Activated naive CD8-positive, alpha-beta T cell treated with anti-CD3 and anti-CD28 coated beads, Interleukin-2, amount 10 ng/mL, durations not matched to agents 7 days and 5 days (primary cell): ENCODE measurements at regions not wholly inside any gene's neighbourhood (a gene's known extent, or its start where the extent isn't known, plus 50 kb on each side); places are given as distances from the start of the nearest gene placed in this dataset.

Source experiments
- ATAC-seq: fragments of 150-1000 bp; cut with Tn5 transposase; one replicate; pipeline ENCODE4 v1.10.0; 2021; ENCODE audit warnings: low read depth, moderate library complexity
- POLR2A ChIA-PET: fragments of 350-600 bp; sonication (Branson Sonifier 250); formaldehyde crosslinking; loops from one replicate; lab custom pipeline; 2021; ENCODE audit warnings: antibody characterized with exemption; lab: Charles Lee
- DNase-seq: peaks from one replicate; pipeline ENCODE4 v3.0.0; 2021
- H3K27ac Mint-ChIP-seq: one replicate; pipeline ENCODE4 v1.8.0; 2022; ENCODE audit warnings: mild to moderate bottlenecking, mixed read lengths
- H3K27me3 Mint-ChIP-seq: one replicate; pipeline ENCODE4 v1.8.0; 2022; ENCODE audit warnings: mild to moderate bottlenecking, moderate library complexity, mixed read lengths
- H3K36me3 Mint-ChIP-seq: one replicate; pipeline ENCODE4 v1.8.0; 2021; ENCODE audit warnings: mild to moderate bottlenecking, mixed read lengths
- H3K4me1 Mint-ChIP-seq: one replicate; pipeline ENCODE4 v1.8.0; 2021; ENCODE audit warnings: mixed read lengths
- H3K4me3 Mint-ChIP-seq: one replicate; pipeline ENCODE4 v1.8.0; 2022; ENCODE audit warnings: mild to moderate bottlenecking, moderate library complexity, mixed read lengths
- H3K9me3 Mint-ChIP-seq: one replicate; pipeline ENCODE4 v1.8.0; 2021; ENCODE audit warnings: mixed read lengths

DNA sequence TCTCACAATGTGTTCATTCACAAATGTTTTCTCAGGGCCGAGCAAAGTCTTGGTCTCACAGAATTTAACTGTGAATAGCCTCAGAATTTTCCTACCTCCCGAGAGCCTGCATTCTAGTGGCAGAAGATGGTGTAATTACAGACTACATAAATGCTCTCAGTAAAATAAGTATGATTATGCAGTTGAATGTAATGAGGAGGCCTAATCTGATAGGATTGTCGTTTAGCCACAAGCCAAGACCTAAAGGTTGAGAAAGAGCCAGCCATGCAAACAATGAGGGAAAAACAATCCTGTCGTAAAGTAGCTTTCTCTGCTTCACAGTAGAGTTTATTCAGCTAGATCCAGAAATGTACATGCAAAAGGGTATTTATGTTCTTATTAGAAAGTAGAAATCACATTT is 607.8 kb upstream of the B3GALT2 start:
- H3K27me3 Mint-ChIP-seq: no peaks in the 10 kb centered on the region
- no peak overlapping the region for H3K4me3 Mint-ChIP-seq
- no peaks in the 10 kb centered on the region for H3K4me1 Mint-ChIP-seq
- no peak overlapping the region for H3K27ac Mint-ChIP-seq
- peaks cover 2% of the 10 kb centered on the region for H3K9me3 Mint-ChIP-seq
- ATAC-seq (no peak), DNase-seq (no peak)
- no peaks in the 10 kb centered on the region for H3K36me3 Mint-ChIP-seq
- POLR2A ChIA-PET: no interaction called here

DNA sequence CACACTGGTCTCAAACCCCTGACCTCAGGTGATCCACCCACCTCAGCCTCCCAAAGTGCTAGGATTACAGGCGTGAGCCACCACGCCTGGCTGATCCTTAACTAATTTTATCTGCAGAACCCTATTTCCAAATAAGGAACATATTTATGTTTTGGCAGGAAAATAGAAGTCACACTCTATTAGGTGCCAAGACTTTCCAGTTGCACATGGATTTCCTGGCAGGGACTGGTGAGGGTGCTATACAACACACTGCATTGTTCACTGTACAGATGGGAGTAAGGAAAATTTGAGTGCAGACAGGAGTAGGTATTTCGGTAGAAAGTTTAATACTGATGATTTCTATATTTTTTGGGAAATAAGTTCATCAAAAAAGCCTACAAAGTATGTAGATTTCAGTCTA is 605.3 kb upstream of the B3GALT2 start:
- DNase-seq (no peak), ATAC-seq (no peak)
- Mint-ChIP-seq H3K27ac (no peak overlapping the region), H3K9me3 (peaks cover 4% of the 10 kb centered on the region), H3K4me3 (no peak overlapping the region), H3K27me3 (no peaks in the 10 kb centered on the region), H3K36me3 (no peaks in the 10 kb centered on the region), H3K4me1 (no peaks in the 10 kb centered on the region)
- POLR2A ChIA-PET: no interaction called here

DNA sequence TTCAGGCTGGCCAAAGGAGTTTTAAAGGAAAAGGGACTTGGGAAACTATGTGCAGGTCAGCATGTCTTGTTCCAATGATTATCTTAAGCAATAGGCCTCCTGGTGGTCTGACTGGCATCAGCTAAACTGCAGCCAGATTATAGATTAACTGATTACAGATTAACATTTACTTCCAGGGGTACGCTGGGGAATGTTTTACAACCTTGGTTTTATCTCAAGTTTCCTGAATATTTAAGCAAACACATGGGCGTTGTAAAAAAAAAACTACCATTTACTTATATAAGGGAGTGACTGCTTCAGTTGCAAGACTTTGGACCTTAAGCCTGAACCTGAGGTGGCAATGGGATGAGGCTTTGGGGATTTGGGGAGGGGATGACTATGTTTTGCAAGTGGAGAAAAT is 600.6 kb upstream of the B3GALT2 start:
- ATAC-seq (no peak), DNase-seq (no peak)
- Mint-ChIP-seq H3K27me3 (no peaks in the 10 kb centered on the region), H3K9me3 (peaks cover 3% of the 10 kb centered on the region), H3K4me3 (no peak overlapping the region), H3K36me3 (no peaks in the 10 kb centered on the region), H3K27ac (no peak overlapping the region), H3K4me1 (no peaks in the 10 kb centered on the region)
- POLR2A ChIA-PET: no interaction called here

DNA sequence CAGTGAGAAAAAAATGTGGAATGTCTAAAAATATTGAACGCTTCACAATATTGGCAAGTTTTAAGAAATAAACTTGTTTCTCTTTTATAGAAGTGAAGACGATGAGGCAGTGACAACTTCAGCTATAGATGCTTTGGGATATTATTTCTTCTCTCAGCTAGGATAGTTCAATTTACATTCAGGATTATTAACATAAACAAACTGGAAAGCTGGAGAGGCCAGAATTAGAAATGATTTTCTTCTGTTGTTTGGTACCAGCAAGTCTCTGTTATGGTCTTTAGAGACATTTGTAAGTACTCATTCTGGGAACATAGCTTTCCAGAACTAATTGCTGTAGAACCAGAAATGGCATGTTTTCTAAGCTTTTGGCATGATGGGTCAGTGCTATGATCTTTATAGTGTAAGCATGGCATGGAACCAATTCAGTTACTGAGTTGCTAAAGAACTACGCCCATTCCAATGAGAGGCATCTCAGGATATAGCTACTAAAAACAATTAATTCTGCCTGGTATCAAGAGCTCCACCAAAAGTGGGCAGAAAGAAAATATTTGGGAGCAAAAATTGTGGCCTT is 599.5 kb upstream of the B3GALT2 start:
- H3K4me1 Mint-ChIP-seq: no peaks in the 10 kb centered on the region
- H3K27me3 Mint-ChIP-seq: no peaks in the 10 kb centered on the region
- POLR2A ChIA-PET: no interaction called here
- H3K4me3 Mint-ChIP-seq: no peak overlapping the region
- DNase-seq (no peak), ATAC-seq (no peak)
- H3K36me3 Mint-ChIP-seq: no peaks in the 10 kb centered on the region
- H3K27ac Mint-ChIP-seq: no peak overlapping the region
- H3K9me3 Mint-ChIP-seq: peaks cover 5% of the 10 kb centered on the region

DNA sequence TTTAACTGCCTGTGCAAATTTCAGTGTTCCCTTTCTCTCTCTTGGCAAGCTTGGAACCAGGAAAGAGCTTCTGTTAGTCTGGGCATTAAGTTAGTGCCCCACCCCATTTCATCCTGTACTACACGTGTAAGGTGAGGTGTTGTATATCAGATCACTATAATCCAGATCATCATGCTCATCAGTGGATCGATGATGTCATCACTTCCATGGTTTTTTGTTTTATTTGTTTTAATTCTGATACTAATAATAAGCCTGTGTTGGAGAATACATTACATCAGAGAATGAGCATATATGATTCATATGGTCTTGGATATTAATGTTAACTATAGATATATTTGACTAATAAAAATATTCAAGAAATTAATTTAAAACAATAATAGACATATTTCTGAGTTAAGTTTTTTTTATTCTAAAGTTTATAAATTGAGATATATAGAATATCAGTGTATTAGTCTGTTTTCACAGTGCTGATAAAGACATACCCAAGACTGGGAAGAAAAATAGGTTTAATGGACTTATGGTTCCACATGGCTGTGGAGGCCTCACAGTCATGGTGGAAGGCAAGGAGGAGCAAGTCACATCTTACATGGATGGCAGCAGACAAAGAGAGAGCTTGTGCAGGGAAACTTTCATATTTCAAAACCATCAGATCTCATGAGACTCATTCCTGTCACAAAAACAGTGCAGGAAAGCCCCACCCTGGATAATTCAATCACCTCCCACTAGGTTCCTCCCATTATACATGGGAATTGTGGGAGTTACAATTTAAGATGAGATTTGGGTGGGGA is 588.3 kb upstream of the B3GALT2 start:
- H3K9me3 Mint-ChIP-seq: peaks cover 17% of the 10 kb centered on the region
- POLR2A ChIA-PET: no interaction called here
- H3K4me3 Mint-ChIP-seq: no peak overlapping the region
- ATAC-seq: no peak
- H3K27ac Mint-ChIP-seq: no peak overlapping the region
- H3K4me1 Mint-ChIP-seq: peaks cover 5% of the 10 kb centered on the region
- no peak for DNase-seq
- peaks cover 5% of the 10 kb centered on the region for H3K36me3 Mint-ChIP-seq
- no peaks in the 10 kb centered on the region for H3K27me3 Mint-ChIP-seq

DNA sequence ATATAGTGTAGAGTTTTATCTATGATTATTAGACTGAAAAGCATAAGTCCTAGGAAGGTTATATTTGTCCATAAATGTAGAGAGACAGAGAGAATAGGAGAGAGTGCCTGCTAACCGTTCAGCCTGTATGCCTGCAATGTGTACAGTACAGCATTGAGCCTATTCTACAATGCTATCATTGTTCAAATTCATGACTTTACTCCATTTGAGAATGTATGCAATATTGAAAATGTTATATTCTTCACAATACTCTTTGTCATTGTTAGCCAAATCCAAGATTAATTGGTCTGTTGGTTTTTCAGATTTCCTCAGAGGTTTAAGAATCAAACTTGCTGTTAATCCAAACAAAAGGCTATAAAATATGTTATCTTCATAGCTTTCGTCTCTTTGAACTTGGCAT is 585.2 kb upstream of the B3GALT2 start:
- Mint-ChIP-seq H3K27ac (no peak overlapping the region), H3K9me3 (peaks cover 14% of the 10 kb centered on the region), H3K36me3 (peaks cover 5% of the 10 kb centered on the region), H3K4me1 (peaks cover 5% of the 10 kb centered on the region), H3K4me3 (no peak overlapping the region), H3K27me3 (no peaks in the 10 kb centered on the region)
- DNase-seq (no peak), ATAC-seq (no peak)
- POLR2A ChIA-PET: no interaction called here

DNA sequence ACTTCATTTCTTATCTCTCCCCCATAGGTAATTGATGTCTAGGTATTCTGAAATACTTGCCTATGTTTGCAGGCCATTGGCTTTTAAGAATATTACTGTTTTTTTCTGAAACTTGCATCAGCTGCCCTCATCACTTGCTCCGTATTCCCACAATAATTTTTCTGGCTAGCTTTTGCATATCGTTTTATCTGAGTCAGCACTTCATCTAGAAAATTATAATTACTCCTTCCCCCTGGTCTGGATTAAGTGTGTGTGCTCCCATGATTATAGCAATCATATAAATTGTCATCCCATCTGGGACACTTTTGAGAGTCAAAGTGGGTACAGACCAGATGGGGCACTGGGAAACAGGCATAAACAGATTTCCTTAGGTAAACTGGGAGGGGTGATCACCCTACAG is 583.2 kb upstream of the B3GALT2 start:
- Mint-ChIP-seq H3K4me3 (no peak overlapping the region), H3K27me3 (no peaks in the 10 kb centered on the region), H3K36me3 (peaks cover 2% of the 10 kb centered on the region), H3K9me3 (peaks cover 4% of the 10 kb centered on the region), H3K4me1 (peaks cover 5% of the 10 kb centered on the region), H3K27ac (no peak overlapping the region)
- no peak for DNase-seq
- POLR2A ChIA-PET: no interaction called here
- ATAC-seq: no peak

DNA sequence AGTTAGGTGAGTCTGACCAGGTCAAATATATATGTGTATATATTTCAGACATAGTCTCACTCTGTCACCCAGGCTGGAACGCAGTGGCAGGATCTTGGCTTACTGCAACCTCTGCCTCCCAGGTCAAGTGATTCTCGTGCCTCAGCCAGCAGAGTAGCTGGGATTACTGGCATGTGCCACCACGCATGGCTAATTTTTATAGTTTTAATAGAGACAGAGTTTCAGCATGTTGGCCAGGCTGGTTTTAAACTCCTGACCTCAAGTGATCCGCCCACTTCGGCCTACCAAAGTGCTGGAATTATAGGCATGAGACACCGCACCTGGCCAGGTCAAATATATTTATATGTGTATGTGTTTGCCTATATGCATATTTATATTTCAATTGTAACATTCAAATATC is 581.5 kb upstream of the B3GALT2 start:
- no peak for DNase-seq
- H3K27me3 Mint-ChIP-seq: no peaks in the 10 kb centered on the region
- no peaks in the 10 kb centered on the region for H3K36me3 Mint-ChIP-seq
- POLR2A ChIA-PET: no interaction called here
- H3K4me3 Mint-ChIP-seq: no peak overlapping the region
- ATAC-seq: no peak
- peaks cover 3% of the 10 kb centered on the region for H3K4me1 Mint-ChIP-seq
- H3K9me3 Mint-ChIP-seq: peaks cover 1% of the 10 kb centered on the region
- no peak overlapping the region for H3K27ac Mint-ChIP-seq

DNA sequence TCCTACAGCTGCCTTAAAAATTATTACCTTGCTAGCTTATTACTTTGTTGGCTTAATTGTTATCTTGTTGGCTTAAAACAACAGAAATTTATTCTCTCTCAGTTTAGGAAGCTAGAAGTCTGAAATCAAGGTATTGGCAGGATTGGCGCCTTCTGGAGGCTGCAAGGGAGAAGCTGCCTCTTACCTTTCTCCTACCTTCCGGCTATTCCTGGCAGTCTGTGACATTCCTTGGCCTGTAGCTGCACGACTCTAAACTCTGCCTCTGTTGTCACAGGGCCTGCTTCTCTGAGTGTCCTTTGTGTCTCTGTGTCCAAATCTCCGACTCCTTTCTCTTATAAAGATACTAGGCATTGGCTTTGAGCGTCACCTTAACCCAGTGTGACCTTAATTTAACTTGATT is 579.9 kb upstream of the B3GALT2 start:
- no peaks in the 10 kb centered on the region for H3K36me3 Mint-ChIP-seq
- H3K27ac Mint-ChIP-seq: no peak overlapping the region
- DNase-seq: no peak
- H3K9me3 Mint-ChIP-seq: peaks cover 1% of the 10 kb centered on the region
- H3K4me3 Mint-ChIP-seq: no peak overlapping the region
- POLR2A ChIA-PET: no interaction called here
- no peak for ATAC-seq
- H3K4me1 Mint-ChIP-seq: peaks cover 3% of the 10 kb centered on the region
- no peaks in the 10 kb centered on the region for H3K27me3 Mint-ChIP-seq

DNA sequence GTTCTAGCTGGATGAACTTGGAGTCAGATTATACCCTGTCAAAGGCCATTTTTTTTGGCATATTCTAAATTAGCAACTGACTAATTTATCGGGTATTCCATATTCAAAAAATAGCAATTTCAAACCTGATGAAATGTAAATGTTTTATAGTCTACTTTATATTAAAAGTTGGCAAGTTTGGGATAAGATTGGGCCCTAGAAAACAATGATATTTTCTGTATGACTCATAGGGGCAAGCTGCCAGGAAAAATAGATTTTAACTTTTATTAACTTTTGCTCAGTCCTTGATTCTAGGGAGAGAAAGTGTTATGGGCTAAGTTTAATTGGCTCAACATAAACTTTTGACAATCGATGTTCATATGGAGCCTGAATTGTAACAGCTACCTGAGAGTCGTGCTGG is 576.9 kb upstream of the B3GALT2 start:
- Mint-ChIP-seq H3K4me1 (no peaks in the 10 kb centered on the region), H3K27ac (no peak overlapping the region), H3K9me3 (no peaks in the 10 kb centered on the region), H3K27me3 (no peaks in the 10 kb centered on the region), H3K4me3 (no peak overlapping the region), H3K36me3 (no peaks in the 10 kb centered on the region)
- ATAC-seq (no peak), DNase-seq (no peak)
- POLR2A ChIA-PET: no interaction called here

DNA sequence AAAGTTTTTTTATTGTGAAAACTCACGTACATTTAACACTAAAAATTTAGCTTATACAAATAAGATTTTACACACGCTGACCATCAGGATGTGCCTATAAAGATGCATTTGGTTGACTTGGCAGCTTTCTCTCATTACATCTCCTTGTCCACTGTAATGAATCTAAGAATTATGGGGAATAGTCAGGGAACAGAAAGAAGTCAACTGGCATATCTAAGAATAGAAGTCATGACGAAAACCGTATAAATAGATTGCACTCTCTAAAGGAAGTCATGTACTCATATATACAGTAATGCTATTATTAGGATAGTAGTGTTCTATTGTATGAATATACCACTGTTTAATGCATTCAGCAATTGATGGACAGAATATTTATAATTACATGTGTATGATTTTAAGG is 575.8 kb upstream of the B3GALT2 start:
- Mint-ChIP-seq H3K27me3 (no peaks in the 10 kb centered on the region), H3K9me3 (peaks cover 2% of the 10 kb centered on the region), H3K4me3 (no peak overlapping the region), H3K27ac (no peak overlapping the region), H3K4me1 (no peaks in the 10 kb centered on the region), H3K36me3 (no peaks in the 10 kb centered on the region)
- DNase-seq (no peak), ATAC-seq (no peak)
- POLR2A ChIA-PET: no interaction called here

DNA sequence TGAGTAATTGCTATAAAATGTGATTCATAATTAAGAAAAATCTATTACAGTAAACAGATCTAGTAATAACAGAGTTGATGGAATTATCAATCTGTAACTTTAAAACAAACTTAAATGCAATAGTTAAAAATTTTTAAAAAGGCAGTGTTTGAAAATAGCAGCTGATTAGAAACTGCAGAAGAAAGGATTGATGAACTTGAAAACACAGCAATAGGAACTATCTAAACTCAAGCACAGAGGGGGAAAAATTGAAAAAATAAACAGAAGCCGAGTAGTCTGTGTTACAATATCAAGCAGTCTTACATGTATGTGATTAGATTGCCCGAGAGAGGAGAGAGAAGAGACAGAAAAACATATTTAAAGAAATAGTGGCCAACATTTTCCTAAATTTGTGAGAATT is 569.0 kb upstream of the B3GALT2 start:
- Mint-ChIP-seq H3K36me3 (peaks cover 4% of the 10 kb centered on the region), H3K27me3 (no peaks in the 10 kb centered on the region), H3K4me1 (peaks cover 2% of the 10 kb centered on the region), H3K4me3 (no peak overlapping the region), H3K27ac (no peak overlapping the region), H3K9me3 (peaks cover 5% of the 10 kb centered on the region)
- no peak for ATAC-seq
- DNase-seq: no peak
- POLR2A ChIA-PET: no interaction called here

DNA sequence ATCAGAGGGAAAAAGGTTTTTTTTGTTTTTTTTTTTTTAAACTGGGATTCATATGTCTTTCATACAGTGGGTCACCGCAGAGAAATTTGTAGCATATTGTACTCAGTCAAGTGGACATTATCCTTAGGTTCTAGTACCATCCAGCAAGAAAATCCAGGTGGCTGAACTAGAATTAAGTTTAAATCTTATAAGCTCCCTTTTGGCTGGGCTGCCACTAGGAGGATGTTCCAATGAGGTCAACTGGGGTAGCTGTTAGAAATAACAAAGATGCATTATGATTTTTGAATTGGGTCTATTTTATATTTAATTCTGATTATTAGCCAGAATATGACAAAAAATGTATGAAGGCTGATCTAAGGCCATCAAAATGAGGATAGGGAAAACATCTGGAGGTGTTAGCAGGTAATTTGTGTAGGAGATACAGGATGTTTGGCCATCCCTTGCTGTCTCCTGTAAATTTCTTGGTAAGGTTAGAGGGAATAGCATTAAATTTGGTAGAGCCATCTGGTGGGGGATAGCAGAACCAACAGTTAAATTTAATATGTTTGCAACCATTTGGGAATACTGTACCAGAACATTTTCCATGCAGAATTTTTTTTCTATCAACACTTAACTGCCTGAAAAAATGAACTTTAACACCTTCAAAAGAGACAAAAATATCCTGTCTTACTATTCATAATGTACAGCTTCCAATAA is 568.5 kb upstream of the B3GALT2 start:
- no peak for ATAC-seq

DNA sequence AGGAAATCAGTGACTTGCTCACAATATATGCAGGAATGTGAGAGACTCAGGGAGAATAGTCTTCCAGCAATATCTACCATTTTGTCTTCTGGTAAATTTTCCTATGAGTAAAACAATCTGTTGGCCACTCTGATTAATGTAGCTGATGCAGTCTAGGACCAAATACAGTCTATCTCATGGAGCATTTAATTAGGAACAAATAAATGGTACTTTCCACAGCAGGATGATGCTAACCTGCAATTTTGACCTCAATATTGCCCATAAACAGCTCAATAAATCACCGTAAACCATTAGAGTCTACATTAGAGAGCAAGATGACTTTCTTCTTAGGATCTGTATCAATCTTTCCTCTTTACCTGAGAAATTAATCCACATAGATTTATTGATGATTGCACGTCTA is 567.7 kb upstream of the B3GALT2 start:
- peaks cover 4% of the 10 kb centered on the region for H3K36me3 Mint-ChIP-seq
- POLR2A ChIA-PET: interaction anchor here (0.9 kb wide), 1 partner anchor 310 kb away, joined by 4 read pairs; no protein-coding TSS in a partner anchor
- H3K27ac Mint-ChIP-seq: no peak overlapping the region

More for the DNA sequence above, 568.5 kb upstream of the B3GALT2 start:
- H3K4me1 Mint-ChIP-seq: peaks cover 2% of the 10 kb centered on the region
- POLR2A ChIA-PET: no interaction called here
- no peak overlapping the region for H3K27ac Mint-ChIP-seq
- H3K4me3 Mint-ChIP-seq: no peak overlapping the region
- no peaks in the 10 kb centered on the region for H3K27me3 Mint-ChIP-seq
- H3K9me3 Mint-ChIP-seq: peaks cover 5% of the 10 kb centered on the region
- H3K36me3 Mint-ChIP-seq: peaks cover 4% of the 10 kb centered on the region
- no peak for DNase-seq

More for the DNA sequence above, 567.7 kb upstream of the B3GALT2 start:
- H3K9me3 Mint-ChIP-seq: peaks cover 5% of the 10 kb centered on the region
- peaks cover 2% of the 10 kb centered on the region for H3K4me1 Mint-ChIP-seq
- DNase-seq (no peak), ATAC-seq (no peak)
- H3K27me3 Mint-ChIP-seq: no peaks in the 10 kb centered on the region
- H3K4me3 Mint-ChIP-seq: no peak overlapping the region
